Progenitor cell of endocrine pancreas (in vitro differentiated cells): ENCODE measurements at regions not wholly inside any gene's neighbourhood (a gene's known extent, or its start where the extent isn't known, plus 50 kb on each side); places are given as distances from the start of the nearest gene placed in this dataset.

Experiments used
- DNase-seq: peaks from one replicate; pipeline ENCODE4 v3.0.0; 2021; ENCODE audit warnings: low spot score; ENCODE audit not compliant: unreplicated experiment
- H3K27ac Mint-ChIP-seq: 2 replicates; pipeline ENCODE4 v1.8.0; 2021; ENCODE audit warnings: mild to moderate bottlenecking, moderate library complexity, mixed read lengths
- H3K27me3 Mint-ChIP-seq: 2 replicates; pipeline ENCODE4 v1.8.0; 2021; ENCODE audit warnings: mixed read lengths
- H3K36me3 Mint-ChIP-seq: 2 replicates; pipeline ENCODE4 v1.8.0; 2022; ENCODE audit warnings: mixed read lengths; ENCODE audit not compliant: insufficient read depth
- H3K4me1 Mint-ChIP-seq: 2 replicates; pipeline ENCODE4 v1.8.0; 2021; ENCODE audit warnings: low read depth, mixed read lengths
- H3K4me3 Mint-ChIP-seq: 2 replicates; pipeline ENCODE4 v1.8.0; 2021; ENCODE audit warnings: low read depth, mild to moderate bottlenecking, moderate library complexity, mixed read lengths
- H3K9me3 Mint-ChIP-seq: 2 replicates; pipeline ENCODE4 v1.8.0; 2021; ENCODE audit warnings: low read depth, mixed read lengths
- TF ChIP-seq, protein P1 (sequence below): fragments of 200-600 bp; sonication (generic); IDR thresholded peaks from one replicate; pipeline ENCODE4 v1.5.0; 2021; ENCODE audit warnings: antibody characterized with exemption, mild to moderate bottlenecking; ENCODE audit not compliant: unreplicated experiment

DNA sequence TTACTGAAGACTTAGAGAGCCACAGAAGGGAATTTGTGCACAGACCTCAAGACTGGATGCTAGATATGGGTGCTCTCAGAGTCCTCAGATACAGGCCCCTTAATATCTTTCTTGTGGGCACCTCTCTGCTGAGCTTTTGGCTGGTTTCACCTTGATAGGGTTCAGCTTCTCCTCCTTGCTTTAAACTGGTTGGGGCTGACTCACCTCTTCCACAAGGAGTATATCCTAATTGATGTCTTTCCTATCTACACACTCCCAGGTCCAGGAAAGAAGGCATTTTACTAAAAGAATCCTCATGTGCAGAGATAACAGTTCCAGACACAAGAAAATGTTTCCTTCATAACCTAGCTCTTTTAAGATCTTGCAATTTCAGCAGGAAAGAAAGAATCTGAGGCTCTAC lies 284.4 kb downstream of the NDFIP2 start:
- peaks cover 2% of the 10 kb centered on the region for H3K36me3 Mint-ChIP-seq
- TF ChIP-seq, protein P1, sequence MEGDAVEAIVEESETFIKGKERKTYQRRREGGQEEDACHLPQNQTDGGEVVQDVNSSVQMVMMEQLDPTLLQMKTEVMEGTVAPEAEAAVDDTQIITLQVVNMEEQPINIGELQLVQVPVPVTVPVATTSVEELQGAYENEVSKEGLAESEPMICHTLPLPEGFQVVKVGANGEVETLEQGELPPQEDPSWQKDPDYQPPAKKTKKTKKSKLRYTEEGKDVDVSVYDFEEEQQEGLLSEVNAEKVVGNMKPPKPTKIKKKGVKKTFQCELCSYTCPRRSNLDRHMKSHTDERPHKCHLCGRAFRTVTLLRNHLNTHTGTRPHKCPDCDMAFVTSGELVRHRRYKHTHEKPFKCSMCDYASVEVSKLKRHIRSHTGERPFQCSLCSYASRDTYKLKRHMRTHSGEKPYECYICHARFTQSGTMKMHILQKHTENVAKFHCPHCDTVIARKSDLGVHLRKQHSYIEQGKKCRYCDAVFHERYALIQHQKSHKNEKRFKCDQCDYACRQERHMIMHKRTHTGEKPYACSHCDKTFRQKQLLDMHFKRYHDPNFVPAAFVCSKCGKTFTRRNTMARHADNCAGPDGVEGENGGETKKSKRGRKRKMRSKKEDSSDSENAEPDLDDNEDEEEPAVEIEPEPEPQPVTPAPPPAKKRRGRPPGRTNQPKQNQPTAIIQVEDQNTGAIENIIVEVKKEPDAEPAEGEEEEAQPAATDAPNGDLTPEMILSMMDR = no peak
- H3K4me1 Mint-ChIP-seq = peaks cover 10% of the 10 kb centered on the region
- H3K4me3 Mint-ChIP-seq = no peak overlapping the region
- peaks cover 17% of the 10 kb centered on the region for H3K9me3 Mint-ChIP-seq
- DNase-seq = no peak
- H3K27ac Mint-ChIP-seq = peak overlapping the region; percentile 1
- H3K27me3 Mint-ChIP-seq = no peaks in the 10 kb centered on the region

DNA sequence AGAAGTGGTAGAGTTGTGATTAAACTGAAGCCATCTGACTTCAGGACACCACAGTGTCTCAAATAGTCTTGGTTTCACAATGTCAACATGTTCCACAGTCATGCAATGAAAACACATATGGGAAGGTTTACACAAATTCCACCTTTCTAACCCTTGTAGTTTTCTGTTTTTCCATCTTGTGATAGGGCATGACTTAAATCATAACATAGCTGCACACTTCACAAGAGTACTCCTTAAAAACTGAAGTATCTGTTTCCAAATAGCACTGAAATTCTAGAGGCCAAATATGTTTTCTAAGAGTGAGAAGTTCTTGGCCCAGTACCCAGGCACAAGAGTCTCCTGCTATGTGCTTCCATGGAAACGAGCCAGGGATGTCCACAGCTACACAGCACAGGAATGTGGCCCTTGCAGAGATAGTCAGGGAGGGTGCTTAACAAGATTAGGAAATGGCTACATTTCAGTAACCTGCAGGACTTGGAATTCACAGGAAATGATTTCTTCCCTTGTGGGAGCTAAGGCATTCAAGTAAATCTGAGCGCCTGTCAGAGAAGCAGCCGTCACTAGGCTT lies 269.1 kb downstream of the NDFIP2 start:
- no peak for DNase-seq
- H3K36me3 Mint-ChIP-seq = no peaks in the 10 kb centered on the region
- H3K4me3 Mint-ChIP-seq = no peak overlapping the region
- H3K27ac Mint-ChIP-seq = peak overlapping the region; percentile 72
- TF ChIP-seq, protein P1 = no peak
- peaks cover 5% of the 10 kb centered on the region for H3K27me3 Mint-ChIP-seq
- H3K4me1 Mint-ChIP-seq = peaks cover 19% of the 10 kb centered on the region
- peaks cover 4% of the 10 kb centered on the region for H3K9me3 Mint-ChIP-seq

DNA sequence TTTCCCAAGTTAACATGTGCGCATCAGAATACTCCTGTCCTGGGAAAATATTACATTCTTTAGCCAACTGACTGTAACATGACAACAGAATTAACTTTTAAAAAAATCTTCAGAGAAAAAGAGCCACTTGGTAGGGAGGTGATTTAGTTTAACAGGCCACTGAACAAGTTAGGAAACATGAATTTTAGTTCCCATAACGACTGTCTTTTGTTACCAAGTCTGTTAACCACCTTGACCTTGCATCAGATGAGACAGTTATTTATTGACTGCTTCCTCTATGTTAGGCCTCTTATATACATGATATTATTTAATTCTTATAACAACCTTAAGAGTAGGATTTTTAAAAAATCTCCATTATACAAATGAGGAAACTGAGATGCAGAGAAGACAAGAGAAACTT lies 268.6 kb downstream of the NDFIP2 start:
- TF ChIP-seq, protein P1 = no peak
- DNase-seq = no peak
- Mint-ChIP-seq H3K4me1 (peaks cover 19% of the 10 kb centered on the region), H3K4me3 (no peak overlapping the region), H3K27ac (no peak overlapping the region), H3K36me3 (no peaks in the 10 kb centered on the region), H3K27me3 (peaks cover 5% of the 10 kb centered on the region), H3K9me3 (peaks cover 4% of the 10 kb centered on the region)

DNA sequence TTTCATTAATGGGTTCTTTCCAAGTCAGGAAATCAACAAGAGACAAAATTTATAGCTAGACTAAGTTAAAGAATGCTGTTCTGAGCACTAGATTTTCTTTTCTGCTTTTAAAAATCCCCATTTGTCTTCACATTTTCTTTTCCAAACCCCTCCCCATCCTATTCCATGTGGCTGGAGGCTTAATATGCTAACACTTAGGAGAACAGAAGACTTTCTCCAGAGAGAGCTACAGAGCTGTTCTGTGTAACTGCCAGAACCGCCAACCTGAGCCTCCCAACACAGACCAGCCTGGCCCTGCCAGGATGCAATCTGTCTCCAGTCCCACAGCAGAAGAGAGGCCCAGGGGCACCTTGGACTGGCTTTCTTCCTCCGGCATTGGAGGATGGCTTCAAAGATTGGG lies 264.1 kb downstream of the NDFIP2 start:
- TF ChIP-seq, protein P1 = no peak
- Mint-ChIP-seq H3K9me3 (no peaks in the 10 kb centered on the region), H3K27ac (no peak overlapping the region), H3K36me3 (no peaks in the 10 kb centered on the region), H3K27me3 (peaks cover 9% of the 10 kb centered on the region), H3K4me1 (peaks cover 18% of the 10 kb centered on the region), H3K4me3 (no peak overlapping the region)
- no peak for DNase-seq

DNA sequence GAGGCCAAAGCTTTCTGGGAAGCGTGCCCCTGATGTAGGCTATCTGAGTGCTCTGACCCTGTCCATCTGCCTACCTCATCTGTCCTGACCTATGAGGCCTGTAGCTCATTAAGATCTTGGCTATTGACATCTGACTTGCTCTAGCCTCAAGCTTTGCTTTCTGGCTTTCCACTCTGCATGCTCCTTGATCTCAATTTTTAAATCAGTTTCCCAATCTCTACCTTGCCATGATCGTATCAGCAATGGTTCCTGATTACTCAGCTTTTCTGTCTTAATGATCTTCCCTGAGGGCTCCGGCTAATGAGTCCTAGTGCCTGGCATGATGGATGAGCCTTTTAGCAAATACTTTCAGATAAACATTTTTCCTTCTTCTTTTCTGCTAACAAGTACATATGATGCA lies 262.0 kb downstream of the NDFIP2 start:
- no peak overlapping the region for H3K27ac Mint-ChIP-seq
- TF ChIP-seq, protein P1 = no peak
- H3K4me3 Mint-ChIP-seq = no peak overlapping the region
- DNase-seq = no peak
- no peaks in the 10 kb centered on the region for H3K36me3 Mint-ChIP-seq
- H3K4me1 Mint-ChIP-seq = peaks cover 12% of the 10 kb centered on the region
- H3K9me3 Mint-ChIP-seq = no peaks in the 10 kb centered on the region
- H3K27me3 Mint-ChIP-seq = peaks cover 12% of the 10 kb centered on the region
